ENCODE measurements at regions not wholly inside any gene's neighbourhood (a gene's known extent, or its start where the extent isn't known, plus 50 kb on each side); places are given as distances from the start of the nearest gene placed in this dataset.

DNA sequence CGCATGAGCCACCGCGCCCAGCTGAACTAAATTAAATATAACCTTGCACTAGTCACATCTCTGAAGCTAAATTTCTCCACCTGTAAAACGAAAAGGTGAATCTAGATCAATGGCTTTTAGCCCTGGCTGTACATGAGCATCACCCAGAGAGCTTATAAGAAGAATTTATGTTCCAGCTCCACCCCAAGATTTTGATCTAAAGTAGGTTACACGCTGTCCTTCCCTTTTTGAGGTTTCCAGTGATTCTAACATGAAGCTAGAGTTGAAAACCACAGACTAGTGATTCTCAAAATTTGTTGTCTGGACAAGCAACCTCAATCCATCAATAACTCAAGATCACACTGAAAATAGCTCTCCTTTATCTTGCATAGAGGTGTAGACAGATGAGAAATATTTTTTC, 208.8 kb upstream of the CRIM1 start:
- no peak for DNase-seq
- Histone ChIP-seq H3K4me3 (ENCODE audit: low read depth, low read length) (no peak overlapping the region), H3K9me3 (no peaks in the 10 kb centered on the region), H3K27me3 (replicated peaks; ENCODE audit: control insufficient read depth, insufficient read depth, low read length) (no peaks in the 10 kb centered on the region), H3K36me3 (ENCODE audit: control insufficient read depth, insufficient read depth, low read length) (no peaks in the 10 kb centered on the region), H3K4me1 (no peaks in the 10 kb centered on the region)
- ChIA-PET POLR2A (no interaction called here), CTCF (no interaction called here)
- no peaks in the 10 kb centered on the region for H3K4me1 Mint-ChIP-seq (ENCODE audit: low read depth, unreplicated experiment)
- H3K27ac Mint-ChIP-seq (ENCODE audit: unreplicated experiment): no peak overlapping the region
- H3K9me3 Mint-ChIP-seq (ENCODE audit: unreplicated experiment): no peaks in the 10 kb centered on the region
- BruUV-seq (replicated peaks): no TSS peak
- TF ChIP-seq, protein P1, sequence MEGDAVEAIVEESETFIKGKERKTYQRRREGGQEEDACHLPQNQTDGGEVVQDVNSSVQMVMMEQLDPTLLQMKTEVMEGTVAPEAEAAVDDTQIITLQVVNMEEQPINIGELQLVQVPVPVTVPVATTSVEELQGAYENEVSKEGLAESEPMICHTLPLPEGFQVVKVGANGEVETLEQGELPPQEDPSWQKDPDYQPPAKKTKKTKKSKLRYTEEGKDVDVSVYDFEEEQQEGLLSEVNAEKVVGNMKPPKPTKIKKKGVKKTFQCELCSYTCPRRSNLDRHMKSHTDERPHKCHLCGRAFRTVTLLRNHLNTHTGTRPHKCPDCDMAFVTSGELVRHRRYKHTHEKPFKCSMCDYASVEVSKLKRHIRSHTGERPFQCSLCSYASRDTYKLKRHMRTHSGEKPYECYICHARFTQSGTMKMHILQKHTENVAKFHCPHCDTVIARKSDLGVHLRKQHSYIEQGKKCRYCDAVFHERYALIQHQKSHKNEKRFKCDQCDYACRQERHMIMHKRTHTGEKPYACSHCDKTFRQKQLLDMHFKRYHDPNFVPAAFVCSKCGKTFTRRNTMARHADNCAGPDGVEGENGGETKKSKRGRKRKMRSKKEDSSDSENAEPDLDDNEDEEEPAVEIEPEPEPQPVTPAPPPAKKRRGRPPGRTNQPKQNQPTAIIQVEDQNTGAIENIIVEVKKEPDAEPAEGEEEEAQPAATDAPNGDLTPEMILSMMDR (IDR thresholded peaks at IDR 0.05; ENCODE audit: insufficient read depth in 1 of 2, low read depth in 1 of 2, low read length in 1 of 2, severe bottlenecking in 1 of 2, unreplicated experiment in 1 of 2): no peak
- H3K36me3 Mint-ChIP-seq (ENCODE audit: insufficient read depth, unreplicated experiment): no peaks in the 10 kb centered on the region
- intact Hi-C loops (cut with micrococcal nuclease; ENCODE audit: unreplicated experiment): no loop called here
- peaks cover 9% of the 10 kb centered on the region for H3K27me3 Mint-ChIP-seq (ENCODE audit: insufficient read depth, unreplicated experiment)
- H3K4me3 Mint-ChIP-seq (ENCODE audit: unreplicated experiment): no peak overlapping the region

DNA sequence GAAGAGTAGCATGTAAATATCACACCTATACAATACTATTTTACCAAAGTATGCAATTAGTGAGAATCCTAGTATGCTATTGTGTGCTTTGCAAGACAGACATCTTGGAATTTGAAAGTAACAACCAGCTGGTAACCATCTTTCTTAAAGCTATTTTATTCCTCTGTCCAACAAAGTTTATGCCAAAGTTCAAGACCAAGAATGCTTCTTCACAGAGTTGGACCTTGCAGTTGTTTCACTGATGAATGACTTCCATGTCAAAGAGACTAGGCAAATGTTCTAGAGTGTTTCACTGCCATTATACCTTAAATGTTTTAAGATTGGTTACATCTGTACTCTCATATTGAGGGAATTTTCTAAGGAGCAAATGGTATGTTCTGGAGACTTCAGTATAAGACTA, 215.2 kb upstream of the CRIM1 start:
- H3K4me3 ChIP-seq (ENCODE audit: low read depth, low read length): no peak overlapping the region
- H3K36me3 ChIP-seq (ENCODE audit: control insufficient read depth, insufficient read depth, low read length): no peaks in the 10 kb centered on the region
- no peaks in the 10 kb centered on the region for H3K4me1 Mint-ChIP-seq (ENCODE audit: low read depth, unreplicated experiment)
- no peaks in the 10 kb centered on the region for H3K9me3 Mint-ChIP-seq (ENCODE audit: unreplicated experiment)
- H3K4me1 ChIP-seq: no peaks in the 10 kb centered on the region
- H3K27ac Mint-ChIP-seq (ENCODE audit: unreplicated experiment): no peak overlapping the region
- BruUV-seq (replicated peaks): no TSS peak
- H3K4me3 Mint-ChIP-seq (ENCODE audit: unreplicated experiment): no peak overlapping the region
- peaks cover 4% of the 10 kb centered on the region for H3K27me3 Mint-ChIP-seq (ENCODE audit: insufficient read depth, unreplicated experiment)
- DNase-seq: no peak
- TF ChIP-seq, protein P1 (IDR thresholded peaks at IDR 0.05; ENCODE audit: insufficient read depth in 1 of 2, low read depth in 1 of 2, low read length in 1 of 2, severe bottlenecking in 1 of 2, unreplicated experiment in 1 of 2): no peak
- H3K9me3 ChIP-seq: no peaks in the 10 kb centered on the region
- intact Hi-C loops (cut with micrococcal nuclease; ENCODE audit: unreplicated experiment): no loop called here
- H3K27me3 ChIP-seq (replicated peaks; ENCODE audit: control insufficient read depth, insufficient read depth, low read length): no peaks in the 10 kb centered on the region
- H3K36me3 Mint-ChIP-seq (ENCODE audit: insufficient read depth, unreplicated experiment): no peaks in the 10 kb centered on the region
- ChIA-PET POLR2A (no interaction called here), CTCF (interaction anchor here (1.0 kb wide), 1 partner anchor 268 kb away, joined by 3 read pairs; no protein-coding TSS in a partner anchor)

GRCh38 chr2:36137612-36138011, 218.0 kb upstream of the CRIM1 start:
- H3K27me3 Mint-ChIP-seq (ENCODE audit: insufficient read depth, unreplicated experiment): no peaks in the 10 kb centered on the region
- no peaks in the 10 kb centered on the region for H3K4me1 Mint-ChIP-seq (ENCODE audit: low read depth, unreplicated experiment)
- TF ChIP-seq, protein P1 (IDR thresholded peaks at IDR 0.05; ENCODE audit: insufficient read depth in 1 of 2, low read depth in 1 of 2, low read length in 1 of 2, severe bottlenecking in 1 of 2, unreplicated experiment in 1 of 2): no peak
- no TSS peak for BruUV-seq (replicated peaks)
- POLR2A ChIA-PET: no interaction called here
- no peaks in the 10 kb centered on the region for H3K36me3 ChIP-seq (ENCODE audit: control insufficient read depth, insufficient read depth, low read length)
- H3K36me3 Mint-ChIP-seq (ENCODE audit: insufficient read depth, unreplicated experiment): no peaks in the 10 kb centered on the region
- H3K9me3 Mint-ChIP-seq (ENCODE audit: unreplicated experiment): no peaks in the 10 kb centered on the region
- no peaks in the 10 kb centered on the region for H3K27me3 ChIP-seq (replicated peaks; ENCODE audit: control insufficient read depth, insufficient read depth, low read length)
- H3K9me3 ChIP-seq: no peaks in the 10 kb centered on the region
- CTCF ChIA-PET: no interaction called here
- no peak for DNase-seq
- intact Hi-C loops (cut with micrococcal nuclease; ENCODE audit: unreplicated experiment): no loop called here
- H3K4me3 ChIP-seq (ENCODE audit: low read depth, low read length): no peak overlapping the region
- no peak overlapping the region for H3K27ac Mint-ChIP-seq (ENCODE audit: unreplicated experiment)
- H3K4me1 ChIP-seq: no peaks in the 10 kb centered on the region
- H3K4me3 Mint-ChIP-seq (ENCODE audit: unreplicated experiment): no peak overlapping the region

All from Caco-2 (cell line).